Neutrophil (primary cell): ENCODE measurements at regions not wholly inside any gene's neighbourhood (a gene's known extent, or its start where the extent isn't known, plus 50 kb on each side); places are given as distances from the start of the nearest gene placed in this dataset.

Experiments
- H3K27ac ChIP-seq: fragments of 200-600 bp; sonication (generic); 2 replicates; pipeline ENCODE4 v1.5.1; 2016; ENCODE audit warnings: mild to moderate bottlenecking, moderate library complexity
- H3K27me3 ChIP-seq: fragments of 200-600 bp; sonication (generic); 2 replicates; pipeline ENCODE4 v1.6.0; 2016; ENCODE audit warnings: mild to moderate bottlenecking
- H3K36me3 ChIP-seq: fragments of 200-600 bp; sonication (generic); 2 replicates; pipeline ENCODE4 v1.5.1; 2017
- H3K4me1 ChIP-seq, 2 experiments: fragments of 200-600 bp in 1 of 2; sonication (generic) in 1 of 2; 1 replicate in 1 of 2; 2 replicates in 1 of 2; pipeline versions ENCODE4 v1.5.1 to v1.6.1; 2013 to 2016; ENCODE audit warnings: low read depth in 1 of 2, low read length in 1 of 2, mild to moderate bottlenecking in 1 of 2, moderate library complexity in 1 of 2; ENCODE audit not compliant: control insufficient read depth in 1 of 2, insufficient read depth in 1 of 2
- H3K4me3 ChIP-seq, 2 experiments: fragments of 200-600 bp in 1 of 2; sonication (generic) in 1 of 2; 1 replicate in 1 of 2; 2 replicates in 1 of 2; pipeline ENCODE4 v1.5.1; 2013 to 2016; ENCODE audit warnings: low read depth in 1 of 2, low read length in 1 of 2, mild to moderate bottlenecking in 1 of 2, moderate library complexity in 1 of 2
- H3K9me3 ChIP-seq: fragments of 200-600 bp; sonication (generic); 2 replicates; pipeline ENCODE4 v1.5.1; 2016
- CTCF ChIP-seq: fragments of 200-600 bp; sonication (generic); IDR thresholded peaks from 2 replicates; pipeline ENCODE4 v1.5.1; 2016; ENCODE audit warnings: antibody characterized with exemption

- Histone ChIP-seq H3K4me3 (no peak overlapping the region), H3K9me3 (no peaks in the 10 kb centered on the region), H3K27ac (no peak overlapping the region), H3K4me1 (no peaks in the 10 kb centered on the region), H3K27me3 (no peaks in the 10 kb centered on the region), H3K36me3 (no peaks in the 10 kb centered on the region)
- TF ChIP-seq CTCF = no peak
Observed at GRCh38 chr1:218995091-218995665, 178.5 kb upstream of the LYPLAL1 start.

DNA sequence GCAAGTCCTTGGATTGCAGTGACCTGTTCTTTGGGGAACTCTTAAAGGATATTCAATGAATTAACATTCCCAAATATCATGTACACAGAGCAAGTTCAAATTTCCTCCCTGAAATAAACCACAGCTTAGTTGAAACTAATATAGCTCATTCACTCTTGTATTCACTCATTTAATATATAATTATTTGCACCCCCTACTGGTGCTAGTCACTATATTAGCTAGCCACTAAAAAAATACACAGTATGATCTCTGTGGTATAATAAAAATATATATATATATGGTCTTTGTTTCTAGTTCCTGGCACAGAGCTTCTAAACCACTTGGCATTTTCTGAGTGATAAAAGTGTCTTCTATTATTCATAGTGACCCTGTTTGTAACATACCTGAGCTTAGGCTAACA is 177.3 kb upstream of the LYPLAL1 start:
- no peak overlapping the region for H3K4me3 ChIP-seq
- H3K27ac ChIP-seq = no peak overlapping the region
- H3K4me1 ChIP-seq = no peaks in the 10 kb centered on the region
- TF ChIP-seq CTCF = no peak
- H3K27me3 ChIP-seq = no peaks in the 10 kb centered on the region
- no peaks in the 10 kb centered on the region for H3K36me3 ChIP-seq
- H3K9me3 ChIP-seq = no peaks in the 10 kb centered on the region

- no peak for TF ChIP-seq CTCF
- no peak overlapping the region for H3K4me3 ChIP-seq
- H3K9me3 ChIP-seq = no peaks in the 10 kb centered on the region
- H3K27ac ChIP-seq = no peak overlapping the region
- no peaks in the 10 kb centered on the region for H3K4me1 ChIP-seq
- H3K27me3 ChIP-seq = no peaks in the 10 kb centered on the region
- no peaks in the 10 kb centered on the region for H3K36me3 ChIP-seq
Observed at GRCh38 chr1:219000005-219000404, 173.7 kb upstream of the LYPLAL1 start.

DNA sequence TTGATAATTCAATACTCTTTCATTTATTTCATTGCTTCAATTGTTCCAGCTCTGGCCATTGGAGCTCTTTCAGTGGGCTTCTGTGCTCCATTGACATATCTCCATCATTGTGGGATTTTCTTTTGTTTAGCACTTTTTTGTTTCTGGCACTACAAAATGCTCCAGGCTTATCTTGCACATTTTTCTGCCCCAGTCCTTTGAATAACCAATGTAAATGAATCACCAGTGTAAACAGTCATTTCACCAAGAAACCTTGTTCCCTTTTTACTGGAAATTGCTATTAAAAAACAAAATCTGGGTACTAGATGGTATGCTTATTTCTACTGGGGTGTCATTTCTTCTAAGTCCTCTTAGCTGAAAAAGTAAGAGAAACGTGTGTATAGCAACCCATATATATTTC is 173.0 kb upstream of the LYPLAL1 start:
- no peaks in the 10 kb centered on the region for H3K4me1 ChIP-seq
- H3K36me3 ChIP-seq = no peaks in the 10 kb centered on the region
- no peaks in the 10 kb centered on the region for H3K9me3 ChIP-seq
- no peaks in the 10 kb centered on the region for H3K27me3 ChIP-seq
- no peak overlapping the region for H3K4me3 ChIP-seq
- TF ChIP-seq CTCF = no peak
- no peak overlapping the region for H3K27ac ChIP-seq

GRCh38 chr1:219010720-219011119 is 163.0 kb upstream of the LYPLAL1 start:
- Histone ChIP-seq H3K9me3 (no peaks in the 10 kb centered on the region), H3K27me3 (no peaks in the 10 kb centered on the region), H3K36me3 (no peaks in the 10 kb centered on the region), H3K4me1 (no peaks in the 10 kb centered on the region), H3K27ac (no peak overlapping the region), H3K4me3 (no peak overlapping the region)
- TF ChIP-seq CTCF = no peak

DNA sequence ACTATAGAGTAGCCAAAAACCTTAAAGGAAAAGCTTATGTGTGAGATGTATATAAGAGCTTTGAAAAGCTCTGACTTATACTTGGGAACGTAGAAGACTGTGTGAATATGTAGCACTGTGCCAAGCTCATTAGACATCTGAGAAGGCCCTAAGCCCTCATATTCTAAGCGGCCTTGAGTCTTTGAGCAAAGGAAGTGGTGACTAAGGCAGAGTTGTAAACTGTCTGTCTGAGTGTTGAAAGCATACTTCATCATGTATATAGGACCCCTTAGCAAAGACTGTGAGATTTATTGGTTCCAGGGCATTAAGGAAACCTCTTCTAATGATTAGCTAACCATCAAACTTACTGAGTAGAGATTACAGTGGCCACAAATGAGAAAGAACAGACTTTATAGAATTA is 153.3 kb upstream of the LYPLAL1 start:
- no peaks in the 10 kb centered on the region for H3K36me3 ChIP-seq
- H3K27me3 ChIP-seq = no peaks in the 10 kb centered on the region
- H3K9me3 ChIP-seq = no peaks in the 10 kb centered on the region
- H3K27ac ChIP-seq = no peak overlapping the region
- no peak for TF ChIP-seq CTCF
- H3K4me1 ChIP-seq = no peaks in the 10 kb centered on the region
- no peak overlapping the region for H3K4me3 ChIP-seq
